T follicular helper cell (primary cell): ENCODE measurements at regions not wholly inside any gene's neighbourhood (a gene's known extent, or its start where the extent isn't known, plus 50 kb on each side); places are given as distances from the start of the nearest gene placed in this dataset.
"Not testable (repeated sequence)": the region's sequence is repeated elsewhere in the genome, so short reads cannot be mapped to it uniquely, and the experiment has no call there.

Experiments used
- DNase-seq: peaks from one replicate; pipeline ENCODE4 v3.0.0-alpha.2; 2020; ENCODE audit warnings: low read depth

GRCh38 chr5:130578354-130578753 lies 586.7 kb downstream of the HINT1 start:
- DNase-seq: no peak

GRCh38 chr5:130571076-130571475 lies 594.0 kb downstream of the HINT1 start:
- no peak for DNase-seq

- DNase-seq: no peak
Observed at GRCh38 chr5:130568791-130569190, 596.3 kb downstream of the HINT1 start.

- no peak for DNase-seq
Observed at GRCh38 chr5:130555429-130555828, 609.6 kb downstream of the HINT1 start.

- DNase-seq: no peak
Observed at GRCh38 chr5:130550562-130550928, 614.5 kb downstream of the HINT1 start.

- no peak for DNase-seq
Observed at GRCh38 chr5:130549884-130550561, 615.0 kb downstream of the HINT1 start.

GRCh38 chr5:130546211-130546610 lies 618.8 kb downstream of the HINT1 start:
- no peak for DNase-seq

GRCh38 chr5:130545291-130545690 lies 619.8 kb downstream of the HINT1 start:
- no peak for DNase-seq

GRCh38 chr5:130541617-130542221 lies 623.3 kb downstream of the HINT1 start:
- DNase-seq: no peak

GRCh38 chr5:130536691-130537090 lies 628.4 kb downstream of the HINT1 start:
- DNase-seq: no peak

- no peak for DNase-seq
Observed at GRCh38 chr5:130532786-130533185, 628.5 kb downstream of the CHSY3 start.

- no peak for DNase-seq
Observed at GRCh38 chr5:130529511-130530485, 625.5 kb downstream of the CHSY3 start.

GRCh38 chr5:130529111-130529510 lies 624.8 kb downstream of the CHSY3 start:
- no peak for DNase-seq

- no peak for DNase-seq
Observed at GRCh38 chr5:130528474-130528873, 624.2 kb downstream of the CHSY3 start.

GRCh38 chr5:130526708-130527107 lies 622.4 kb downstream of the CHSY3 start:
- no peak for DNase-seq

GRCh38 chr5:130520211-130520610 lies 615.9 kb downstream of the CHSY3 start:
- DNase-seq: no peak

- DNase-seq: no peak
Observed at GRCh38 chr5:130514984-130515690, 610.9 kb downstream of the CHSY3 start.

GRCh38 chr5:130502702-130503101 lies 598.4 kb downstream of the CHSY3 start:
- DNase-seq: no peak

GRCh38 chr5:130501151-130501865 lies 597.0 kb downstream of the CHSY3 start:
- DNase-seq: no peak

- not testable (repeated sequence) for DNase-seq
Observed at GRCh38 chr5:130500495-130500894, 596.2 kb downstream of the CHSY3 start.

GRCh38 chr5:130496215-130496614 lies 592.0 kb downstream of the CHSY3 start:
- DNase-seq: no peak
